LoVo (cell line): ENCODE measurements at regions not wholly inside any gene's neighbourhood (a gene's known extent, or its start where the extent isn't known, plus 50 kb on each side); places are given as distances from the start of the nearest gene placed in this dataset.

Experiments
- DNase-seq: peaks from one replicate; pipeline ENCODE4 v3.0.0-alpha.2; 2016; ENCODE audit warnings: low spot score

DNA sequence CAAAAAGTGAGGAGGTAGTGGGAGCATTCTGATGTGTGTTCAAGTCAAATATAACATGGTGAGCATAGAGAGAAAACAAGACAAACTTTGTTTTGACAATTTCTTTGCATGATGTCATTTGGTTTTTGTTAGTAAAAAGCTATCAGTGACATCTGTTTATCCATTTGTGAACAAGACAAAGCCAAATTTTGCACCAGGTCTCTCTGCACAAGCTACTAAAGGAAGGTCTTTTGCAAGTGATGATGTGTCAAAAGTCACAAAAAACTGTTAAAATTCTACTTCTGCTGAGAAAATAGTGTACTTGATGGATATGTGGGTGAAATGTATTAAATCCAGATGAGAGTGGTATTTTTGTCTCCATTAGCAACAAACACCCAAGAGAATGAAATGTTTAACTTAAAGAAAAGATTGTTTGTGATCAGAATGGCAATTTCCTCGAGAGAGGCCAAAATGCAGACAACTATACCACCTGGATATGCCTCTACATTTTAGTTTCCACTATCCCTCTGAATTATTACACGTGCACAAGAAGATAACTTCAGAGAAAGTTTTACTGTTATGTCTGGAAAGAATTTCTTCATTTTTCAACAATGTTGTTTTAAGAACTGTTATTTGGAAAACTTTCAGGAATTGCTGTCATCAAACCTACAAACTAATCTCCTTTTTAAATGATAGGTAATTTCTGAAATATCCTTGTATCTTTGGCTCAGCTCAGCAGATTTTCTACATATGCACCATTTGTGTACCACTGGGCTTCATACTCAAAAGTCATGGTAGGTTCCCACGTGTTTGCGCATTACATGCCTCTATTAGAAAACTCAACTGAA, 807.4 kb upstream of the ADGRL2 start:
- no peak for DNase-seq

DNA sequence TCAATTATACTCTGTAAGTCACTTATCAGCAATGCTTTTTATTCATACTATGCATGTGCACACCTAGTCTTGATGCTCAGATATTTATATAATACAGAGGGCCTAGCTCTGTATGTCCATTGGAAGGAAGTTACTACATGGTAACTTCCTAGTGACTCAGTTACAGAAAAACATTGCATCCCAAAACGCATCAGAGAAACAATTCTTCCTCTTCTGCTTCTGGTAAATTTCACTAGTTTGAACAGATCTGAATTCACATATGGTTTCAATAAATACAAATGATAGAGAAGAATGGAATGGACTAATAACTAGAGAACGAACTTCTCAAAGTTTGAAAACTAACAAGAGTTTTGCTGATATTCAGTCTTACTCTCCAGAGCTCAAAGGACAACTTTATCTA, 811.3 kb upstream of the ADGRL2 start:
- no peak for DNase-seq

DNA sequence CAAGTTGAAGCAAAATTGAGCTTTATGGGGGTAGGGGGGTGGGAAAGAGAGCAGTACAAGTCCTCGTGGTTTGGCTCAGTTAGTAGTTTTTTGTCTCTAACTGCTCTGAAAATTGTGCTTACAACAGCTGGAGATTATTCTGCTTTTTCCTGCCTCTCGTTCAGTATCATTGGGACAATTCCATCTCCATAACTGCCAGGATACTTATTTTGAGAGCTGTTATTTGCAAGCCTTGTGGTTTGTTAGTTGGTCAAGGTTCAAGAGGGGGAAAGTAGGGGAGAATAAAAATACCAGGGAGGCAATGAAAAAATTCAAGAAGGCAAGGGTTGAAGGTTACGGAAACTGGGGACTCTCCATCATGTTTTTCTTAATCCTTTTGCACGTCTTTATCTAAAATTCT, 811.8 kb upstream of the ADGRL2 start:
- DNase-seq: no peak

DNA sequence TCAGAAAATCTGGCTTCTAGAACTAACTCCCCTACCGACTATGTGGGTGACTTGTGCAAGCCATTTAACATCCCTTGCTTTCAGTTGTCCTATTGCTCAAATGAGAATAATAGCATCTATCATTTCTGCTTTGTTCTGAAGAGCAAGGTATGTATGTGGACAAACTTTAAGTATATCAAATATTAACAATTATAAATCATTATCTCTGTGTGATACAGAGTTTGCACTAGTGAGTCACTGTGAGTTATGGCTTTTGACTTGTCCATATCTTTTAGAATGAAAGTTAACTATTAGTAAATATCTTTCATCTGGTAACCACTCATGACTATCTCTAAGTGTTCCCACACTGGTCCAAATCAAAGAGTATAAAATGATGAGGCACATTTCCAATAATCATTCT, 812.9 kb upstream of the ADGRL2 start:
- DNase-seq: no peak

DNA sequence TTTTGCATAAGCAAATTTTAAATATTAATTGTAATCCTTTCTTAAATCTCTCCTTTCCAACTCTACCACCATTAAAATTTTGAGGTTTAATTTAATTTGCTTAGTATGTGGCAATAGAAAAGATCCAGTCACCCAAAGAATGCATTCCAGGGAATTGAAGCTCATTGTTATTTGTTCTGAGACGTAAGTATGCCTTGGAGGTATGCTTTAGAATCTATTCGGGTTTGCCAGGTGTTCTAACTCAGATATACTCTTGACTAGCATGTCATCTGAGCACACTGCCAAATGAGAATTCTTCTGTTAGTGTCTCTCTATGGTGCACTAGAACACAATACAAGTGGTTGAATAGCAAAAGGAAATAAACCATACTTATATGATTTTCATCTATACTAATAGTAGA, 813.6 kb upstream of the ADGRL2 start:
- no peak for DNase-seq

DNA sequence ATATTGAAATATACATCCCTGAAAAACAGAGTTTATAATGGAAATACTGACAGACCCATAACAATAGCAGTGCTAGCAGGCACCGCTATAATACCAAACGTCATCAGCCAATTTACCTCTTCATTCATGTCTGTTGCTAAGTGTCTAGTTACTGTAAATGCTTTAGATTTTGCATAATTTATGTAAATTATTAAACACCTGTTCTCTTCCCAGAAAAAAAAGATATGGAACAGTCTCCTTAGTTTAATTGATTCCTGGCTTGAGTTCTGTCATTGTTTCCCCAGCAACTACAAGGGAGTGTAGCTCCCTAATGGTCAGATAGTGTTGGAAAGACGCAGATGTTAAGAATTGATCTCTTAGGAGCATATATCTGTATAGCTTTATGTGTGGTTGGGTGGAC, 817.9 kb upstream of the ADGRL2 start:
- DNase-seq: no peak

DNA sequence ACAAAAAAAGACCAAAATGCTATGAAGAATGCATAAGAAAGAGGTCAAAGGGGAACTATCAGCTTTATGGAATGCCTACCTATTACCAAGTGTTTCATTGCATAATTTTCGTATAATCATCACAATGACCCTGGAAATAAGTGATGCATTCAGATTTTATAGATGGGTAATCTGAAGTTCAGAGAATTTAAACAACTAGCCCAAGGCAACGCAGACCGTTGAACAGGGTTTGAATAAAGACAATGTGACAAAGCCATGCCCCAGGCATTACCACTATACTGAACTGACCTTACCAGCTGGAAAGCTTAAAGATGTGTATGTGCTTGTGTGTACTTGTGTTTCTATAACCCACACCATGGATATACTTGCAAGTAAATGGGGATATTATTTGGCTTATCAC, 827.6 kb upstream of the ADGRL2 start:
- DNase-seq: no peak

DNA sequence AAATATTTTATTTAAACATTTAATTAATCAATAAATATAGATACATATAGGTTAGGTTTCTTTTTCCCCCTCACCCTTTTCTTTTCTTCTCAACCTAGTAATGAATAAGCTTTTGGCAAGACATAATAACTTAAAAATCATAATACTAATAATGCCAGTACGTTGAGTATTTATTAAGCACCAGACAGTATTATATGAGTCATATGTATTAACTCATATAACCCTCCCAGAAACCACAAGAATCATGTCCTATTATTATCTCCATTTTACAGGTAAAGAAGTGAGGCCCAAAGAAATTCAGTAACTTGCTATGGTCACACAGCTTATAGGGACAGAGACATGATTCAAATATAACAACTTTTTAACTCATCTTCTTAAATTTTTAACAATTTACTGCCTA, 834.5 kb upstream of the ADGRL2 start:
- no peak for DNase-seq

DNA sequence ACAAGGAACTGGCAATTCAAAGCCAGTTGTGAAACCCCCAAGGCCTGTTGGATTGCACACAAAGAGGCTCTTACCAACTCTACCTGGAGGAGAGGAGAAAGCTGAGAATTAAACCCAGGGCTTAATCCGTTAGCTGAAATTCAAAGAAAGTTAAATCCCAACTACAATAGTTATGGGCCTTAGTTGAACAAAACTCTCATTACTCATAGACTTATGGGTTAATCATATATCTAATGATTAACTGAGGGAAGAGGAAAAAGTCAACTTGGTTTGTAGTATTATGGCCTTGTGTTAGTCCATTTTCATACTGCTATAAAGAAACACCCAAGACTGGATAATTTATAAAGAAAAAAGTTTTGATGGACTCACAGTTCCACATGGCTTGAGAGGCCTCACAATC, 838.2 kb upstream of the ADGRL2 start:
- no peak for DNase-seq

DNA sequence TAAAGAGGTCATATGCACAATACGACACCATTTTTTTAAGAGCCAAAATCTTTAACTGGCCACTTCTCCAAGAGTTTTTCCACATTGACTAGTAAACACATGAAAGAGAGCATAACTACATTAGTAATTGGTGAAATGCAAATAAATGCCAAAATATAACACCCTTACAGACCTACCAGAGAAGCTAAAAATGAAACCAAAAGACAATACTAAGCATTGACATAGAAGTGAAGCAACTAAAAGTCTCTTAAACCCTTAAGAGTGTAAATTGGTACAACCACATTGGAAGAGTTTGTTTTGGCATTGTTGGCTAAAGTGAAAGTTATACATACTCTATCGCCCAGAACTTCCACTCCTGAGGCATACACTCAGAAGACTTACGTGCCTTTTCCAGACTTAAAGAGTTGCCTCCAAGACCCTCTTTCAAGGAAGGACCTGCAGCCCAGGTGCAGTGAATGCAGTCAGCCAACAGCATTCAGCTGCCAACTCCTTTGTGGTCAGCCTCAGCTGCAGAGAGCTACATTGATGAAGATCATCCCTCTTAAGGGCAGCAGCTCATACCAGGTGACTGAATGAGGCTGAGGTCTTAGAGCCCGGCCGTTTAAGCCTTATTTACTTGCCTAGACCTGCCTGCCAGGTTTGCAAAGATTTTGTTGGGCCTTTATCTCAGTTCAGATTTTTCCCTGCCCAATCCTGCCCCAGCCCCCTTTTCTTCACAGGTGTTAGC, 839.1 kb upstream of the ADGRL2 start:
- DNase-seq: no peak

DNA sequence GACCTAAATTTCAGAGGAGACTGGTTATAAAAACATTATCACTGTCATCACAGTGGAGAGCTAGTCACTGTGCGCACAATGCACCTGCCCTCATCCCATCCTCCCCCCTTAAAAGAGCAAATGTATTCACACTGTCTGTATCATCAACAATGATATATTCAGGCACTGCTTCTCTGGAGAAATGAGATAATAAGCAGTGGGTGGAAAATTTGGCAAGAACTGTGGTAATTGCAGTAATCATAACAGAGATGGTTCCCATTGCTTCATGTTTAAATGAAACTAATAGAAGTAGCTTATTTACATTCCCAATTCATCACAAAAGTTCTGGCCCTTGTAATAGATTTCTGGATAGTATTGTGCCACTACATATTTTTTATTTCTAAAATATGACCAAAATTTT, 867.4 kb upstream of the ADGRL2 start:
- DNase-seq: no peak

DNA sequence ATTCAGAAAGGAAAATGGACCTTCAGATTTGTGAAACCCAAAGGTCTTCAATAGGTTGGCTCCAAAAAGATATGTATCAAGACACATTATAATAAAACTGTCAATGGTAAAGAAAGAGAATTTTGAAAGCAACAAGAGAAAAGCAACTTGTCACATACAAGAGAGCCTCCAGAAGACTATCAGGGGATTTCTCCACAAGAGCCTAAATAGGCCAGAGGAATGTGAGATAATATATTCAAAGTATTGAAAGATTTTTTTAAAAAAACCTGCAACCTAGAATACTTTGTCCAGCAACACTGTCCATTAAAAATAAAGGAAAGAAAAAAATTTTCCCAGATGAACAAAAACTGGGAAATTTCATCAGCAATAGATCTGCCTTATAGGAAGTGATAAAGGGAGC, 869.6 kb upstream of the ADGRL2 start:
- DNase-seq: no peak

DNA sequence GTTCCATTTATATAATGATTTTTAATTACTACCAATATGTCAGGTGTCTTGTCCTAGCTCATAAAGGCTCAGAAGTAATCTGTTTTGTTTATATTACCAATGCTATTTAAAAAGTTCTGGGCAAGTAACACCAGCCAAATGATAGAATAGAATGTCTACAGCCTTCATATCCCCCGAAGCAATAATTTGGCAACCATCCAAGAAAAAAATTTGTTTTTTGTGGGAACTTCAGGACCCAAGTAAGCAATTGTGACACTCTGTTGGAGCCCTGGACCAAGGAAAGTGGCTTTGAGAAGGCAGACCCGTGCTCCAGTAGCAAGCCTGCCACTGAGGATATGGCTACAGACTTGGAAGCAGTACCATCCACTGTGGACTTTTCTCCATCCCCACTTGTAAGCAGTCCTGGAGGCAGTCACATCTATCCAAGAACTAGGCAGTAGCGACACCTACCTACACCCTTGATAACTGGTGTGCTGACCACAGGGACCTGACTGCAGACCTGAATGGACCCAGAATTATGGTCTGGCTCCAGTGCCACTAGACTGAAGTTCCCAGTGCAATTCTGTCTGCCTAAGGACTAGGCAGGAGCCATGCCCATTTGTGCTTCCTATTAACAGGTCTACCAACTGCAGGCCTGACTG, 870.7 kb upstream of the ADGRL2 start:
- no peak for DNase-seq

DNA sequence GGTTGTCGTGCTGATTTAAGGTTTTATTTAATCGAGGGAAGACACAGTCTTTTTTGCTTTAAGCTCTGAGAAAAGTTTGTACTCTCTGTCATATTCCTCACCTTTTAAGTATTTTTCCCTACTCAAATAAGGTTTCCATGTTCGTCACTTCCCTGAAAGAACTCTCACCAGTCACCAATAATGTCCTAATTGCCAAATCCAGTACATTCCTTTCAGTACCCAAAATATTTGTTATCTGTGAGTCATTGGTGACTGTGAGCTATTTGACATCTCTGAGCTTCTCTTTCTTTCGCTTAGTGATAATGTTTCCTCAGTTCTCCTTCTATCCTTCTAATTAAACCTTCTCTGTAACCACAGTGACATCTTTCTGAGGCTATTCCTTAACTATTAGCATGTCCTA, 874.2 kb upstream of the ADGRL2 start:
- DNase-seq: no peak

DNA sequence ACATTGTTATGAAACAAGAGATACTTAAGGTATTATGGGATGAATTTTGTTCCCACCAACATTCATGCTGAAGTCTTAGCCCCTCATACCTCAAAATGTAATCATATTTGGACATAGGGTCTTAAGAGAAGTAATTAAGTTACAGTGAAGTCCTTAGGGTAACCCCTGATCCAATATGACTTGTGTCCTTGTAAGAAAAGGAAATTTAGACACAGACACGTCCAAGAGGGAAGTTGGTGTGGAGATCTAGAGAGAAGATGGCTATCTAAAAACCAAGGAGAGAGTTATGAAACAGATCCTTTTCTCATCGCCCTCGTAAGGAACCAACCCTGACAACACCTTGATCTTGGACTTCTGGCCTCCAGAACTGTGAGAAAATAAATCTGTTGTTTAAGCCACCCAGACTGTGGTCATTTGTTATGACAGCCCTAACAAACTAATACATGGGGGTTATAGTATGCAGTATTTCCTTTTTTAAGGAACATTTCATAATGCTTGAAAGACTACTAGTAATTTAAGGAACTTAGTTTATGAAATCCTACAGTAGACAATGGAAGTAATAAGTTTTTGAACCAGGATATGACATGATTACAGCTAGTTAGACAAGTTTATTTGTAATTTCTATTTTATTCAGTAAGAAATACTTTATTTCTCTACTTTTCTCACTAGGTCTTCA, 875.5 kb upstream of the ADGRL2 start:
- no peak for DNase-seq

DNA sequence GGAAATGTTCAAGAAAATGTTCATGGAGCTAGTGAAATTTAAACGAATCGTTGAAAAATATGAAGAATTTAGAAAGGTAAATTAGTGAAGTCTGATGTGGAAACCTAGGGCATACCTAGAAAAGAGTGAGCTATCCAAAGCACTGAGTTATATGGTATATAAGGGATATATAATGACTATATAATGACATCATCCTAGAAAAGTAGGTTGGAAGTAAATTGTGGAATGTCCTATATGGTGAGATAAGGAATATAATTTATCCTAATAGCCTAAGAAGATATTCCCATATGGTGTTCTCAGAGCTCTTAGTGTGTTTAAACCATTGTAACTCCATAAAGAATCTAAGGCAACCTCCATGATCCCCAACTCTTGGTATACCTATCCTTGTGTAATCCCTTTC, 876.4 kb upstream of the ADGRL2 start:
- no peak for DNase-seq

DNA sequence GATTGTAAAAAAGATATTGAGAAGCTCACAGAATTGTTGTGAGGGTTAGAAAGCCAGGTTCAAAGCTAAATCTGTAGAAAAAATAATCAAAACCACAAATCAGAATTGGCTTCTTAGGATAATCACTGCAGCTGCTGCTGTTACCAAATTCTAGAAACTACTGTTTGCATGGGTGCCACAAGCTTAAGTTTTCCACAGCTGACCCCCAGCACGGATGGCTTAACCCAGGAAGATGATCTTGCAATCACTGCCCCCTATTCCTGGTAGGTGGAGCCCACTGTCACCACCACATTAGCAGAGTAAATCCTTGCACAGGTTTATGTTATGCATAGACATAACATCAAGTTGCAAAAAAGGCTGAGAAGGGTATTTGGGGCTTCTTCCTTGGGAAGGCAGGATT, 877.8 kb upstream of the ADGRL2 start:
- DNase-seq: no peak

DNA sequence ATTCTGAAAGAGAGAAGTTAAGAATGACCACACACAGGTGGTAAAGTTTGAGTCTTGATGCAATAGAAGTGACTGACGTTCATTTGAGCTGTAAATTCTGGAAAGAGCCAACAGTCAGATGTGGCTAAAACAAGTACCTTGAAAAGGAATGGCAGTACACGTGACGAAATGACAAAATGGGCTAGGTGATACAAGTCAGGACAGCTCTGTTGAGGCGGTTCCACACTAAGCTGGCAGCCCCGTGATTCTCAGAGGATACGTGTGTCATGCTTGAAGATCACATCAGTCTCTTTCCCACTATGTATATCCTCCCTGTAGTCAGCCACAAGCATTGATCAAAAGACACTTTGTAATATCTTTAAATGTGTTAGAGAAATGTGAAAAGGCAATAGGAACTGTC, 881.3 kb upstream of the ADGRL2 start:
- DNase-seq: no peak

DNA sequence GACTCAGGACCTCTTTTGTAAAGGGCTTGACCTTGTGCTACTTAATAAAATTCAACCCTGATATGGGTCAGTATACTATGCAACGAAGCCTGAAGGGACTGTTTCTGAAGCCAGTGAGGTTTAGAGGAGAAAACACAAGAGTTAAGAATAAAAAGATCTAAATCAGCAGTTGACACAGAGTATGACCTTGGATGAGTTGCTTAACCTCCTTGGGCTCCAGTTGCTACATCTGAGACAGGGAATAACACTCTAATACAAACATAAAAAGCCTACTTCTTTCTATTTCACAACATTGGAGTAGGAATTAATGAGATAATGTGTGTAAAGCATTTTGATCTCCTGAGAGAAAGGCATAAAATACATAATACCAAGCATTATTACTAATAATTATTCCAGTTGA, 882.4 kb upstream of the ADGRL2 start:
- no peak for DNase-seq

DNA sequence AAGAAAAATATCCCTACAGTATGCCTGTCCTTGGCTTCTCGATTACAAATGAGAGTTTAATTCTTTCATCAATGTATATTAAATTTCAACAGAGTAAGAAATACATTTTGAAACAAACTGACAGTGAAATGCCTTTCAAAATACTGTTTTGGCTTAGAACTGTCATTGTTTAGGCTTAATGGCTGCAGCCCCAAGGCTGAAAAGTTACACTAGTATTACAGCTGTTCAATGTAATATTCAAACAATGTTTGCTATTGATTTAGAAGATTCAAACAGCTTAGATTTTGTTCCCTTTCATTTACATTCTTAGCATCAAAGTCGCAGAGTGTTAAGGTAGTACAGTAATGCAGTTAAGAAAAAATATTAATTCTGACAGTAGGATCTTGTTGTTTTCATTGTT, 882.9 kb upstream of the ADGRL2 start:
- DNase-seq: no peak

DNA sequence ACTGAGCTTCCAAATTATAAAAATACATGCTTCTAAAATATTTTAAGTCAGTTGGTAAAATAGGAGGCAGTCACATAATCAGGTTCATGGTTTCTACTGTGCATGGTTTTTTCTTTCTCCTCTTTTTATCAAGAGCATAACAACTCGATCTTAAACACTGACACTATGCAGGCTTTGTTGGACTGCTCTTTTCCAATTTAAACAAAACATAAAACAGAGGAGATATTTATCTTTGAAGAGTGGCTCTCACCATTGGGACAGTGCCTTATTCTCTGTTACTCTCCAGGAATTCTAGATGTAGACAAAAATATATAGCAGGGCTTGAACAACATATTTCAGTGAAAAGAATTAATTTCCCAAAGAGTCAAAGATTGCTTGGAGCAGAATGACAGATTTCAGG, 883.5 kb upstream of the ADGRL2 start:
- DNase-seq: no peak

DNA sequence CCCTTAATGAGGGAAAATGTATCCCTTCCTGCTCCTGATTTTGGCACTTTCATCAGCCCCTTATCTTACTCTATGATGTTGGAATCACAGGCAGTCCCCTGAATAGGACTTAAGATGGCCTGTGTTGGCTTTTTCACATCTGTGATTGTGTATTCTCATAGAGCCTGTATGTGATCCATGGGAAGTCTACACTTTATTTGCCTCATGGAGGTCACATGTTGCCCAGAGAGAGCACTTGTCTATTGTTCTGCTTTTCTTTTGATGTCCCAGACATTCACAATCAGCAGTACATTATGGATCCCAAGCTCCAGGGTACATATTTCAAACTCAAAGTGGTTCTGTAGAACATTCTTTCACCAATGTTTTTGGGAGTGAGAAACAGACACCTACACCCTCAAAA, 885.2 kb upstream of the ADGRL2 start:
- DNase-seq: no peak

DNA sequence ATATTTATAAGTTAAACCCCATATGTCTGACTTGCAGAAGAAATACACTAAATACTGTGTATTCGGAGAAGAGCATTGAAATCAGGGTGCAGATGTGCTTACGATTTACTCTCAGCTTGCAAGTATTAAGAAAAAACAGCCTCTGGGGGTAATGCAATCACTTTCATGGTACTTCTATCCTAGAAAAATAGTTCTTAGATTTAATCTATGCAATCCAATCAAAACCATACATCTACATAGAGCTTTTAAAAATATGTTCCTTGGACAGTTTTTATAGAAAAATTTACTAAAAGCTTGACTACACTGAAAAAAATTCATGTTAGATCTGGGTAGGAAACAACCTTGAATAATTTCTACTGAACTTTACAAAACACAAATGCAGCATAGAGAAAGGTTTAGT, 890.3 kb upstream of the ADGRL2 start:
- no peak for DNase-seq
